NCI-H345 treated with DMSO at 0.1 percent for 48 hours (cell line): ENCODE measurements at regions not wholly inside any gene's neighbourhood (a gene's known extent, or its start where the extent isn't known, plus 50 kb on each side); places are given as distances from the start of the nearest gene placed in this dataset.
"Not testable (repeated sequence)": the region's sequence is repeated elsewhere in the genome, so short reads cannot be mapped to it uniquely, and the experiment has no call there.

Experiments
- DNase-seq: peaks from one replicate; lab custom pipeline; 2025; ENCODE audit not compliant: unreplicated experiment; lab: John Stamatoyannopoulos, UW

DNA sequence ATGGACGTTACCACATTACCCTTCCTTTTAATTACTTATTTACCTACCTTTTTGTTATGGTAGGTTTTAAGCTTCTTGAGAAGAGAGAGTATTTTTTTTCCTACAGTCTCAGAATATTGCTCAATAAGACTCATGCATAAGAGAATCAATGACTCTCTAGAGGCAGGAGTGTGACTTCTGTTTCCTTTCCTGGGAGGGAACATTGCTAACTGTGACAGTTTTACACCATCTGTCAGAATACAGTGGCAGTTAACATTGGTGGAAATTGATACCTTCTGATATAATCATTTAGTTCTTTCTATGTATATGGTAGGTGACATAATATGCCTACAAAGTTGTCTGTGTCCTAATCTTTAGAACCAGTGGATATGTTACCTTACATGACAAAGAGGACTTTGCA lies 348.7 kb upstream of the POT1 start:
- no peak for DNase-seq

DNA sequence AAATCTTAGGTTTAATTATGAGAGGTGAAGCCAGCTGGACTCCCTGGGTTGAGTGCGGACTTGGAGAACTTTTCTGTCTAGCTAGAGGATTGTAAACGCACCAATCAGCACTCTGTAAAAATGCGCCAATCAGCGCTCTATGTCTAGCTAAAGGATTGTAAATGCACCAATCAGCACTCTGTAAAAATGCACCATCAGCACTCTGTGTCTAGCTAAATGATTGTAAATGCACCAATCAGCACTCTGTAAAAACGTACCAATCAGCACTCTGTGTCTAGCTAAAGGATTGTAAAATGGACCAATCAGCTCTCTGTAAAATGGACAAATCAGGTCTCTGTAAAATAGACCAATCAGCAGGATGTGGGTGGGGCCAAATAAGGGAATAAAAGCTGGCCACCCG lies 345.1 kb upstream of the POT1 start:
- not testable (repeated sequence) for DNase-seq

DNA sequence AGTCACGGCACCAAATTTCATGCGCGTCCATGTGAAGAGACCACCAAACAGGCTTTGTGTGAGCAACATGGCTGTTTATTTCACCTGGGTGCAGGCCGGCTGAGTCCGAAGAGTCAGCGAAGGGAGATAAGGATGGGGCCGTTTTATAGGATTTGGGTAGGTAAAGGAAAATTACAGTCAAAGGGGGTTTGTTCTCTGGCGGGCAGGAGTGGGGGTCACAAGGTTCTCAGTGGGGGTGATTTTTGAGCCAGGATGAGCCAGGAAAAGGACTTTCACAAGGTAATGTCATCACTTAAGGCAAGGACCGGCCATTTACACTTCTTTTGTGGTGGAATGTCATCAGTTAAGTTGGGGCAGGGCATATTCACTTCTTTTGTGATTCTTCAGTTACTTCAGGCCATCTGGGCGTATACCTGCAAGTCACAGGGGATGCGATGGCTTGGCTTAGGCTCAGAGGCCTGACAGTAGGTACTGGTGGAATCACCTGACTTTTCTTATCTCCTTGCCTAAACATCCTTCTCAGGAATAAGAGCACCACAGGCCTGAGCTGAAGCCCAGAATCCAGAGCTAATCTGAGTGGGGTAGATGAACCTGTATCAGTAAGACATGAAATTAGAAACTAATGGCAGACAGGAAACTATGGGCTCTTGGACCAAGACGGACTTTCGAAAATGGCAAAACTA lies 334.7 kb upstream of the POT1 start:
- DNase-seq: not testable (repeated sequence)

DNA sequence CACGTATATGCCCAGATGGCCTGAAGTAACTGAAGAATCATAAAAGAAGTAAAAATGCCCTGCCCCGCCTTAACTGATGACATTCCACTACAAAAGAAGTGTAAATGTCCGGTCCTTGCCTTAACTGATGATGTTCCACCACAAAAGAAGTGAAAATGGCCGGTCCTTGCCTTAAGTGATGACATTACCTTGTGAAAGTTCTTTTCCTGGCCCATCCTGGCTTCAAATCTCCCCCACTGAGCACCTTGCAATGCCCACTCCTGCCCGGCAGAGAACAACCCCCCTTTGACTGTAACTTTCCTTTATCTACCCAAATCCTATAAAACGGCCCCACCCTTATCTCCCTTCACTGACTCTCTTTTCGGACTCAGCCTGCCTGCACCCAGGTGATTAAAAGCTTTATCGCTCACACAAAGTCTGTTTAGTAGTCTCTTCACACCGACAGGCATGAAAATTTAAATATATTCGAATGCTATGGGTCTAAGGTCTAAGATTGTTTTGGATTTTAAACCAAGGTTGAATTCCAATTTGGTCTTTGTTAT lies 329.3 kb upstream of the POT1 start:
- not testable (repeated sequence) for DNase-seq

DNA sequence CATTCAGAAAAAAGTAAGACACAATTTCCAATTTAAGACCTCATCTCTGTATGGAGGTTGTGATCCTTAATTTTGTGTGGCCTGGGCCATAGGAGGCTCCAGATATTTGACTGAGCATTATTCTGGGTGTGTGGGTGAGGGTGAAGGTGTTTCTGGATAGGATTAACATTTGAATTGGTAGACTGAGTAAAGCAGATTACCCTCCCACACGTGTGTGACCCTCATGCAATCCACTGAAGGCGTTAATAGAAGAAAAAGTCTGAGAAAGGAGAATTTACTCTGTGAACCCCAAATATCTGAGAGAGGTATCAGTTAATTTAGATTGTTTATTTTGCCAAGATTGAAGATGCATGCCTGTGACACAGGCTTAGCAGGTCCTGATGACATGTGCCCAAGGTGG lies 328.0 kb upstream of the POT1 start:
- DNase-seq: no peak

DNA sequence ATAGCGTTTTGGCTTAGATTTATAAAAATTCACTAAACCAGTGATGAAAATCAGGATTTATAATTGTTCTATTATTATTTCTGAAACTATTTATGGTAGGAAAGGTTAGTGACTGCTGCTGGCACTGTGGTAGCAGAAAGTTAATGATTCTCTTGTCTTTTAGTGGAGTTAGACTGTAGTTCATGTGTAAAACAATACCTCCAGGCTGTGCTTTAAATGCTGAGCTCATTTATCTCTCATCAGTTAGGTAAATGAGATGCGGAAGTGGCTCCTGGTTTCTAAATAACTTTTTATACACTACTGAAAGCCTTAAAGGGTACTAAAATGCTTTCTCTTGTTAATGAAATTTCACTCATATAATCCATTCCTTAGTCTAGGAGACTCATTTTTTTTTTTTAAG lies 326.8 kb upstream of the POT1 start:
- no peak for DNase-seq

DNA sequence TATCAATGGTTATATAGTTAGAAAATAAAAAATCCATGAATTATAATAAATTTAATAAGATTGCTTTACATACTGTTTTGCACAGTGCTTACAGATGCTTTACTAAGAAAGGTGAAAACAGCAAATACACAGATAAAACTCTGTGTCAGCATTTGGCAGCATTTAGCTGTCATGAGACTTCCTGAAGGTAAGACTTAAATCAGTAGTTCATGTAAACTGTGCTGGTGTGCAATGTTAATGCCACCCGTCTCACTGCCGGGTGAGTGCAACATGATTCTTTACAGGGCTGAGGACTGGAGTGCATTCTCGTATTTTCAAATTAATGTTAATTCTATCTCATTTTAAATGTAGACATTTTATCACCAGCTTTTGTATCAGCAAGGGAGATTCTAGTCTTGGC lies 326.2 kb upstream of the POT1 start:
- no peak for DNase-seq

DNA sequence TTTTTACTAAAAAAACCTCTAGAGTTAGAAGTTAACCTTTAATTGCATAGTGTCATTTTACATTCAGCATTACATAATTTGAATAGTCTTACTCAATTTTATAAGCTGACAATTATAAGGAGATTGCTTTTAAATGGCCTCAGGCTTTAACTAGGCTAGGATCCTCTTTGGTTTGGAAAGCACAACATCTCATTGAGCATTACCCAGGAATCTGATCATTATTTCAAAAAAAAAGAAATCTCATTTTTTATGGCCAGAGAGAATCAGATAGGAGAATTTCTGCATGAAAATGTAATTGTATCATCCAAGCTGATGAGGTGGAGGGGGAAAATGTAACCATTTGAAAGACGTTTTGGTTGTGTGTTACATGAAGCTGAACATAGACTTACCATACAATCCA lies 324.9 kb upstream of the POT1 start:
- DNase-seq: no peak

DNA sequence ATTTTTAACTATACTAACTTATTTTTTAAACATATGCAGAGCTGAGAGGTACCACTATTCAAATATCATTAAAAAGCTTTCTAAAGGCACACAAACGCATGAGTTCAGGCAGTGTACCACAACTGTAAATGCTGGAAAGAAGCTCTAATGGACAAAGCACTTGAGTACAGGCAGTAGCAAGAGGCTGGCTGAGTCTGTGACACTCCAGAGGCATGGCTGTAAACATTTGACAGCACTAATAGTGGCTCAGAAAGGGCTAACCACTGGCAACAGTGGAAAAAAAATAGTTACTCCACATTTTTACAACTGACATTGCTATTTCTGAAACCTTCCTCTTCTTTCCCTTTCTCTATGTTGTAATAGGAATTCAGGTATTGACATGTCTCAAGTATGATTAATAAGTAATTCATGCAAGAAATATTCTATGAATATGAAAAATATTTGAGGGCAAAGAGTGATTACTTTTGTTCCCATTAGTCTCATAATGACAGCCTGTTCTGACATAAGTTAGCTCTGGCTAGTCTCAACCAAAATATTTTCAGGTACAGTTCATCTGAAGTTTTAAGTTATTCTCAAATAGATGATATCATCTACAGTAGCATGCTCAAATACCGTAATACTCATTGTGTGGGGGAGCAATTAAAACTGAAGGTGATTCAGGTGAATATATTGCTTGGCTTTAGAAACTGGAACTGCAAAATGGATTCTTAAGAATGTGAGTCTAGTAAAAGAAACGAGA lies 324.0 kb upstream of the POT1 start:
- no peak for DNase-seq

DNA sequence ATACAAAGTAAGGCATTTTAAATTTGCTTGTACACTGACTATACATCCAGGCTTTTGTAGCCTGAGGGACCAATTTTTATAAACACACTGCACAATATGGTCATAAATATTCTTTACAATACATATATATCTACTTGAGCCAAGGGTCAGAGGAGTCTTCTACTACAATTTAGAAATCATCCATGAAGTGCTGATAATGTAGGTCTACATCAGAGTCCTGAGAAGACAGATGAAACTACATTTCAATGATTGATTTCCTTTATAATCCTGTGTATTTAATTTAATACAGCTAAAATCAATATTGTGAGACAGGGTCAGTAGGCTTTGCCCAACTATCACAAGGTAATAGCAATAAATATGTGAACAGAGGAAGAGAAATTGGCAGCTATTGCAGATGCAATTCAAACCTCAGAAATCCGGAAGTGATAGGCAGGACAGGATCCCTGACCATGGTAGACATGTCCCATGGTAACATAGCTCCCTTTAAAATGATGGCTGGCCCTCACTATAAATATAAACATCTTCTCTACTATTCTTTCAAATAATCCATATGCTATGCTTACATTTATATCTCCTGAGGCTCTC lies 318.0 kb upstream of the POT1 start:
- DNase-seq: no peak

DNA sequence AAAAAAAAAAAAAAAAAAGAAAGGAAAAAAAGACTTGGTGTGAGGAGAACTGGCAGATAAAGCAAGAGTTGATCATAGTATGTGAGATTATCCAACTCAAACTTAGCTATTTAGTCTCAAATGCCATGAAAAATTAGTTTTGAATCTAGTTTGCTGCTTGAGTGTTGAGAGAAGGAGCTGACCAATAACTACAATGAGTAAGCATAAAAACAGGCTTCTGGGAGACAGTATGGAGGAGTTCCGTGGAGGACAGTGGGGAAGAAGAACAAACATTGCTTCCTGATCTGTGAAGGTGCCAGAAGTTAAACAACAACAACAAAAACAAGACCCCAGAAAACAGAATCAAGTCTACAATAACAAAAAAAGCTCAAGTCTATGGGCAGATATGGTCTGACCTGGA lies 317.1 kb upstream of the POT1 start:
- no peak for DNase-seq

DNA sequence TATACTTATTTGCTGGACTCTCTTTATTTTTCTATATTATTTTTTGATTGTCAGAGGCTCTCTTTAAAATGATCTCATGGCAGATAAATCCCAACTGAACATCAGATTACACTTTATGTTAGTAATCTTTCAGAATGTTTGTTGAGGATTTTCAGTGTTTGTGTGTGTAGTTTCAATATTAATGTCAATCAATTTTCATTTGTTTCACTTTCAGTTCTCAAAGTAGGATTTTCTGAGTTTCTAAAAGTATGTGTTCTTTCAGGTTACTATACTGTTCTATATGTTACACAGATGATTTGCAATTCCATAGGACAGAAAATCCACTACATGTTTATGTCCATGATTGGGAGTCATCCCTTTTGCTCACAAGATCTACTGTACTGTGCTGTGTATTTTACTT lies 311.9 kb upstream of the POT1 start:
- no peak for DNase-seq

DNA sequence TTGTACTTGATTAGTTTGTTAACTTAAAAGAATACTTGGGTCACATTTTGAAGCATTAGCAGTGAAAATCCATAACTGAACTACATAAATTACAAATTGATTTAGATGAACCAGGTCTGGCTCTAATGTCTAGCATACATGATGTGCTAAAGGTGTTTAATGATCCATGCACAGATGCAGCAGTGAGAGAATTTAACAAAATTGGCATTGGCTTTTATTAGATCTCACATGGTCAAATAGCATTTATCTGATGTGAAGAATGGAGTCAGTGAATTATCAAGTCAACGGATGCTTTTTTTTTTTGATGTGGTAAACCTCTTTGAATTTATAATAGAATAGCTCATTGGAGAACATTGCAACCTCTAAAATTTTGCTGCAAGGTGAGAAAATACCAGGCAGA lies 293.0 kb upstream of the POT1 start:
- DNase-seq: no peak

DNA sequence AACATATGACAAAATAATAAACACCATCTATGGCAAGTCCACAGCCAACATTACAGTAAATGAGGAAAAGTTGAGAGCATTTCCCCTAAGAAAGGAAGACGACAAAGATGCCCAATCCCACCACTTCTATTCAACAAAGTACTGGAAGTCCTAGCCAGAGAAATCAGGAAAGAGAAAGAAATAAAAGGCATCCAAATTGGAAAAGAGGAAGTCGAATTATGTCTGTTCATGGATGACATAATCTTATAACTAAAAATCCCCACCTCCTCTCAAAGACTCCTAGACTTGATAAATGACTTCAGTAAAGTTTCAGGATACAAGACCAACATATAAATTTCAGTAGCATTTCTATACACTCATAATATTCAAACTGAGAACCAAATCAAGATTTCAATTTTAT lies 288.5 kb upstream of the POT1 start:
- no peak for DNase-seq

DNA sequence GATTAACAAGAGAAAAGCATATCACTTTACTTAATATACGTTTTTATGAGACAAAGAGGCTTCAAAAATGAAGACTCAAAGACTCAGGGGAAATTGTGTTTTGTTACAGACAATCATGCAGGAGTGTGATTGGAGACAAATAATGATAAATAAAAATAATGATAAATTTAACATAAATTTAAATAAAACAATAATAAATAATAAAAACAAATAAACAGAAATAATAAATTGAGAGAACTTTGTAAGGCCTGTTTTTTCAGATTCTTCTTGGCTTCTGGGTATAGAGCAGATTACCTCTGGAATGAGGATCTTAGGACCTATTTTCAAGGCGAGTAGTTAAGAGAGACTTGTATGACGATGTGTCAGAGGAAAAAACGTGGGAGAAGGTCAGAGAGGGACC lies 271.4 kb upstream of the POT1 start:
- no peak for DNase-seq

DNA sequence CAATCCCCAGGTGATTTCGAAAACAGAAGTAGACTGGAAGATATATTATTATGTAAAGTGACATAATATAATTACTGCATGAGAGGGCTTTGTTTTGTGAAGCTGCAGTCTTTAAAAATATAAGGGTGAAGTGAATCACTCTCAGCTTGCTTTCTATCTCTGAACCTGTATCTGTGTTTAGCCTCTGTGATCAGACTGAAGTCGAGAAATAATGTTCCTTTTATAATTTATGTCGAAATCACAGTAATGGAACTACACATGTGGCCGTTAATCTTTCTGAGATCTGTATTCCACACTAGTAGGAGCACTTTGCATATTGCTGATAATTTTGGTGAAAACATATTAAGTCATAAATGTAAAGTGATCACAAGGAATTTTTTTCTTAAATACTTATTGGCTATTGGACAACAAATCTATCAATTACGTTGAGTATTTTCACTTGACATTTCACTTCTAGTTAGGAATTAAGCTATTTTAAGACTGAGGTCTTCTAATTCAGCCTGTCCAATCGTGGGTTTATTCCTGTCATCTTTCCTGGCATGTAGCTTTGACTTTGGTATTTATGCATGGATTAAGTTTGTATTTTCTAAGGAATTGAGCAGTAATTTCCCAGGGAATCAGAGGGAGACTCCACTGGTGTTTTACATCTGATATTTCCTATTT lies 268.2 kb upstream of the POT1 start:
- DNase-seq: no peak

DNA sequence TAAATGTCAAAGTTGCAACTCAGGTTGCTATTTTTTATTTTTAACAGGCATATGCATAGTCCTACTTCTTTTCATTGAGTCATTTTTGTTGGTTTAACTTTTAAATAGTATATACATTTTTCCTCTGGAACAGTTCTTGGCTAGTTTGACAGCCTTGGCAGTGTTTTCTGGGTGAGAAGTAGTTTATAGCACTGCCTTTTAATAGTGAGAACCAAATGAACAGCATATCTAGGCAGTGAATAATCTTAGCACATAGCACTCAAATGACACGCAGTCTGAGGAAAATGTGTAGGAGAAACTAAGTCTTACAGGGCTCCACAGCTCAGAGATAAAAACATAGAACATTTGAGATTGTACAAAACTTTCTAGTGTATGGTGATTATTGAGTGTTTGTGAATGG lies 265.5 kb upstream of the POT1 start:
- no peak for DNase-seq

DNA sequence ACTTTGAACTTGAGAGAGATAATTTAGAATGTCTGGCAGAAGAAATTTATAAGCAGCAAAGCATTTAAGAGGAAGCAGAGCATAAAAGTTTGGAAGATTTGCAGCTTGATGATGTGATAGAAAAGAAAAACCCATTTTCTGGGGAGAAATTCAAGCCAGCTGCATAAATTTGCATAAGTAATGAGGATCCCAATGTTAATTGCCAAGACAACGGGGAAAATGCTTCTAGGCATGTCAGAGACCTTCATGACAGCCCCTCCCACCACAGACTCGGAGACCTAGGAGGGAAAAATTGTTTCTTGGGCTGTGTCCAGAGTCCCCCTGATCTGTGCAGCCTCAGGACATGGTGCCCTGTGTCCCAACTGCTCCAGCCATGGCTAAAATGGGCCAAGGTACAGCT lies 263.6 kb upstream of the POT1 start:
- DNase-seq: no peak

DNA sequence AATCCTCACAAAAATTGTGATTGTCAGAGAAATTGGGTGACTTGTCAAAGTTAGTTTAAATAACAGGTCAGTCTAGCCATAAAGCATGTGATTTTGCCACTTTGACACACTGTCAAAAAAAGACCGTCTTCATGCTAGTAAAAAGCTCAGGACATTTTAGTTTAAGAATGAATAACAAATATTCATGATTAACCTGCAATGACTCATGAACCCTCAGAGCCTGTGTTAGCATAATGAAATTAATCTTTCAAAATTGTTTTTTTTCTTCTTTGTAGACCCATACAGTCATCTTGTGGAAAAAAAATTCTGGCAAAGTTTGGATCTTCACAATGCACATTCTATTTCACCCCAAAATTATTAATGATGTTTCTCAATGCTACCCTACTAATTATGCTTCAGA lies 255.2 kb upstream of the POT1 start:
- DNase-seq: no peak

DNA sequence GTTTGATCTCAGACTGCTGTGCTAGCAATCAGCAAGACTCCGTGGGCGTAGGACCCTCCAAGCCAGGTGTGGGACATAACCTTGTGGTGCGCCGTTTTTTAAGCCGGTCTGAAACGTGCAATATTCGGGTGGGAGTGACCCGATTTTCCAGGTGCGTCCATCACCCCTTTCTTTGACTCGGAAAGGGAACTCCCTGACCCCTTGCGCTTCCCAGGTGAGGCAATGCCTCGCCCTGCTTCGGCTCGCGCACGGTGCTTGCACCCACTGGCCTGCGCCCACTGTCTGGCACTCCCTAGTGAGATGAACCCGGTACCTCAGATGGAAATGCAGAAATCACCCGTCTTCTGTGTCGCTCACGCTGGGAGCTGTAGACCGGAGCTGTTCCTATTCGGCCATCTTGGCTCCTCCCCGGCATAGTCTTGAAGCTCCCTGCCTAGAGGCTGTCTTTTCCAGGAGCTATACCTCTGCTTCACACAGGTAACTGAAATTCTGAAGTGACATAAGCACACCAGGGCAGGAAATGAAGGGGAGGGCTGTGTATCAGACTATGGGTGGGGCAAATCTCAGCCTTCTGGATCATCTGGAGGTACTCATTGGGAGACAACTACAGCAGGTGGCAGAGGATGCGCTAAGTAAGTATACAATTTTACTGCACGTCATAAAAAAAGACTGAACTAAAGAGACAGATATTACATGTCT lies 252.1 kb upstream of the POT1 start:
- DNase-seq: not testable (repeated sequence)

DNA sequence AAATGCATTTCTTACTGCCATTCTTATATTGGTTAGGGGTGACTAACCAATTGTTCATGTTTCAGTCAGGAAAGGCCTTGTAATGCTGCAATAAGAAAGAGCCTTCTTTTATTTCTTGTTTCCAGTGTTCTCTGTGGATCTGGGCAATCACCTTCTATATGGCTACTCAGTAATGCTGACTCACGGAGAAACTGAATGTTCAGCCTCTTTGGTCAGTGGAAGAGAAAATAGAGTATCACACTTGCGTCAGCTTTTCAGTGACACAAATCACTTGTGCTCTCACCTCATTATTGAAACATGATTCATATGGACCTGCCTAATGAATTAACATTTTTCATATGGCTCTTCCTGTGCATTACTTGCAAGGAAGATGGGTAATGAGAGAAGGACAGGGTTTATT lies 243.9 kb upstream of the POT1 start:
- no peak for DNase-seq
